ENCODE measurements at regions not wholly inside any gene's neighbourhood (a gene's known extent, or its start where the extent isn't known, plus 50 kb on each side); places are given as distances from the start of the nearest gene placed in this dataset.

- no peak for DNase-seq (ENCODE audit: low read depth)
These were observed 136.9 kb downstream of the SLC38A1 start for GRCh38 chr12:46131732-46132469.

- no peak for DNase-seq (ENCODE audit: low read depth)
These were observed 137.3 kb upstream of the SCAF11 start for GRCh38 chr12:46127656-46128055.

- no peak for DNase-seq (ENCODE audit: low read depth)
These were observed 135.8 kb upstream of the SCAF11 start for GRCh38 chr12:46126050-46126727.

- DNase-seq (ENCODE audit: low read depth) = peak; percentile 27
These were observed 134.7 kb upstream of the SCAF11 start for GRCh38 chr12:46124848-46125619.

GRCh38 chr12:46124132-46124847 is 133.9 kb upstream of the SCAF11 start:
- DNase-seq (ENCODE audit: low read depth) = no peak

- DNase-seq (ENCODE audit: low read depth) = no peak
These were observed 122.0 kb upstream of the SCAF11 start for GRCh38 chr12:46112364-46112763.

GRCh38 chr12:46111715-46112114 is 121.3 kb upstream of the SCAF11 start:
- no peak for DNase-seq (ENCODE audit: low read depth)

GRCh38 chr12:46110928-46111699 is 120.7 kb upstream of the SCAF11 start:
- no peak for DNase-seq (ENCODE audit: low read depth)

- no peak for DNase-seq (ENCODE audit: low read depth)
These were observed 119.8 kb upstream of the SCAF11 start for GRCh38 chr12:46110223-46110611.

- no peak for DNase-seq (ENCODE audit: low read depth)
These were observed 119.2 kb upstream of the SCAF11 start for GRCh38 chr12:46109343-46110222.

GRCh38 chr12:46108721-46109120 is 118.3 kb upstream of the SCAF11 start:
- no peak for DNase-seq (ENCODE audit: low read depth)

GRCh38 chr12:46107591-46107990 is 117.2 kb upstream of the SCAF11 start:
- no peak for DNase-seq (ENCODE audit: low read depth)

GRCh38 chr12:46105735-46106134 is 115.4 kb upstream of the SCAF11 start:
- no peak for DNase-seq (ENCODE audit: low read depth)

GRCh38 chr12:46103559-46104383 is 113.4 kb upstream of the SCAF11 start:
- DNase-seq (ENCODE audit: low read depth) = no peak

GRCh38 chr12:46101485-46101869 is 111.1 kb upstream of the SCAF11 start:
- no peak for DNase-seq (ENCODE audit: low read depth)

GRCh38 chr12:46100551-46101484 is 110.4 kb upstream of the SCAF11 start:
- no peak for DNase-seq (ENCODE audit: low read depth)

- DNase-seq (ENCODE audit: low read depth) = no peak
These were observed 99.2 kb upstream of the SCAF11 start for GRCh38 chr12:46089414-46090162.
